C4-2B (cell line): ENCODE measurements at regions not wholly inside any gene's neighbourhood (a gene's known extent, or its start where the extent isn't known, plus 50 kb on each side); places are given as distances from the start of the nearest gene placed in this dataset.

Source experiments
- H3K27ac ChIP-seq: fragments of 450-650 bp; 2 replicates; pipeline ENCODE4 v1.5.1; 2017
- CTCF ChIP-seq: fragments of 450-650 bp; conservative IDR thresholded peaks from 2 replicates; pipeline ENCODE4 v1.5.1; 2017; ENCODE audit warnings: mild to moderate bottlenecking
- ZFX ChIP-seq: fragments of 450-650 bp; IDR thresholded peaks from 2 replicates; pipeline ENCODE4 v1.6.1; 2017

- TF ChIP-seq CTCF (no peak), ZFX (no peak)
- H3K27ac ChIP-seq, result no peak overlapping the region
These were observed 945.0 kb upstream of the INTU start for GRCh38 chr4:126687655-126688358.

DNA sequence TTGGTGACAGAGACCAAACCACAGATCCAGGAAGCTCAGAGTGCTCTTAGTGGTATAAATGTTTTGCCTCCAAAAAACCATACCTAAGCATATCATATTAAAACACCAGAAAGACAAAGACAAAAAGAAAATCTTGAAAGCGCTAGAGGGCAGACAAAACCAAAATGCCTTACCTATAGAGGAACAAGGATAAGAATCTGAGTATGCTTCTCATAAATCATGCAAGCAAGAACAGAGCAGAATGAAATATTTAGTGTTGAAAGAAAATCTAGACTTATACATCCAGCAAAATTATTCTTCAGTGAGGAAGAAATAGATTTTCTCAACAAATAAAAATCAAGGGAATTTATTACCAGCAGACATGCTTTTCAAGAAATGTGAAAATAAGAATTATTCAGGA lies 941.0 kb upstream of the INTU start:
- H3K27ac ChIP-seq, result no peak overlapping the region
- TF ChIP-seq ZFX (no peak), CTCF (no peak; the same call in none of the 2 replicates)

GRCh38 chr4:126697748-126698147 lies 935.0 kb upstream of the INTU start:
- H3K27ac ChIP-seq, result no peak overlapping the region
- TF ChIP-seq ZFX (no peak), CTCF (no peak)

GRCh38 chr4:126698224-126698623 lies 934.5 kb upstream of the INTU start:
- H3K27ac ChIP-seq, result no peak overlapping the region
- TF ChIP-seq ZFX (no peak), CTCF (no peak)

DNA sequence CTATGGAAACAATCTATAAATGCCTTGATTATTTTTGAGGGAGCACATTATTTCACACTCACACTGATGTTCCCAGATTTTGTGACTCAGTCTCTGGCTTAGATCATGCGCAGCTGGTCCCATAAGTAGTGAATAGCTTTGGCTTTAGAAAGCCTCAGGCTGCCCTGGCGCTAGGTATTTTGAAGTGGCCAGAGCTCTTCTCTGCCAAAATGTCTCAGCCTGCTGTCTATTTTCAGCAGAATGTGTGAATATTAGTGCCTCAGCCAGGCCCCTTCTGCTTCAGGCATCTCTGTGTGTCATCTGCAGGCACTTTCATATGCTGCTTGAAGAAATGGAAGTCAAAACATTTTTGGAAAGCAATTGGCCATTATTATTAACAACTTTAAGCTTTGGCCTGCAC lies 931.0 kb upstream of the INTU start:
- TF ChIP-seq CTCF (no peak), ZFX (no peak)

GRCh38 chr4:126702747-126703146 lies 930.0 kb upstream of the INTU start:
- no peak overlapping the region for H3K27ac ChIP-seq
- no peak for TF ChIP-seq ZFX
- no peak for TF ChIP-seq CTCF

More for the DNA sequence above, 931.0 kb upstream of the INTU start:
- no peak overlapping the region for H3K27ac ChIP-seq

DNA sequence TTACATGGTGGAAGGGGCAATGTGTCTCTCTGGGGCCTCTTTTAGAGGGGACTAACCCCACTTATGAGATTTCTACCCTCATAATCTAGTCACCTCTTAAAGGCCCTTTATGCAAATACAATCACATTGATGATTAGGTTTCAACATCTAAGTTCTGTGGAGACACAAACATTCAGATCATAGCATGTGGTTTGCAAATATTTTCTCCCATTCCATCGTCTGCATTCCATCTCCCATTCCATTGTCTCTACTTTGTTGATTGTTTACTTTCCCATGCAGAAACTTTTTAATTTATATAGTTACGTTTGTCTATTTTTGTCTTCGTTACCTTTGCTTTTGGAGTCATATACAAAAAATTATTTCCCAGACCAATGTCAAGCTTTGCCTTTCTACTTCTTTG lies 927.5 kb upstream of the INTU start:
- no peak overlapping the region for H3K27ac ChIP-seq
- no peak for TF ChIP-seq ZFX
- TF ChIP-seq CTCF, result no peak
